SKM-1 treated with dmso at 0.1 percent for 144 hours (cell line): ENCODE measurements at regions not wholly inside any gene's neighbourhood (a gene's known extent, or its start where the extent isn't known, plus 50 kb on each side); places are given as distances from the start of the nearest gene placed in this dataset.
A peak's percentile ranks its signal among the peaks of the same experiment; 100 is the strongest.
"Not testable (repeated sequence)": the region's sequence is repeated elsewhere in the genome, so short reads cannot be mapped to it uniquely, and the experiment has no call there.

Experiments
- DNase-seq: peaks from one replicate; lab custom pipeline; 2025; ENCODE audit not compliant: unreplicated experiment; lab: John Stamatoyannopoulos, UW

DNA sequence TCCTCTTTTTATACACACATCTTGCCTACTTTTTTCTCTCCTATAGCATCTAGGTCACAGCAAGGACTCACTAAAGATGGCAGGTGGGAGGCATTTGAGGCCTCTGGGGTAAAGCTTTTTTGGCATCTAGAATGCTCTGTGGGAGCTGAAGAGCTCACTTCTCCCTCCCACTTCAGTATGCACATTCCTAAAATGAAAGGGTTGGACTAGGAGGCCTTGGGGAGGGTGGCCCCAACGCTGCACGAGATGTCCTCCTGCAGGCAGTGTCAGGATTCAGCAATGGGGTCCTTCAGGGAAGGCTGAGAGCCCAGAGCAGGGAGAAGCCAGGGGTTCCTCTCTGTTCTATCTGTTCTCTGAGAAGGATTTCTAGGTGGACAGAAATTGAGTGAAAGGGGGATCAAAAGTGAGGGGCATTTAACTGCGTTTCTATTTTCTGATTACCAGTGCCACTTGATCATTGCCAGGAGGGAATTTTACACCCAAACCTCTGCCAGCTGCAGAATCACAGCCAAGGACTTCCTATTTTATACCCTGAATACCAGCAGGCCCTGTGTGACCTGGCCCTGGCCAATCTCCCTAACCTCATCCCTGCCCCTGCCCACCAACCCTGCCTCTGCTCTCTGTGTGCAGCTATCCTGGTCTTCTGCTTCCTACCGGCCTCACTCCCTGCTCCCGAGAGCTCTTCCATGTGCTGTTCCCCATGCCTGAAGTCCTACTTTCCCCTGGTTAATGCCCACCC, 186.2 kb downstream of the CYP26B1 start:
- DNase-seq, result no peak

DNA sequence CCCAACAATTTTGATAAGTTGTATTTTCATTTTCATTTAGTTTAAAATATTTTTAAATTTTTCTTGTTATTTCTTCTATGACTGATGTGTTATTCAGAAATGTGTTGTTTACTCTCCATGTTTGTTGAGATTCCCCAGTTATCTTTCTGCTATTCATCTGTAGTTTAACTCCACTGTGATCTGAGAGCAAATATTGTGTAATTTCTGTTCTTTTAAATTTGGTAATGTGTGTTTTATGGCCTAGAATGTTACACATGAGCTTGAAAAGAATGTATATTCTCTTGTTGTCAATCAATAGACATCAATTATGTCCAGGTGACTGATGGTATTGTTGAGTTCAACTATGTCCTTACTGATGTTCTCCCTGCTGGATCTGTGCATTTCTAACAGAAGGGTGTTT, 188.2 kb downstream of the CYP26B1 start:
- DNase-seq, result no peak

DNA sequence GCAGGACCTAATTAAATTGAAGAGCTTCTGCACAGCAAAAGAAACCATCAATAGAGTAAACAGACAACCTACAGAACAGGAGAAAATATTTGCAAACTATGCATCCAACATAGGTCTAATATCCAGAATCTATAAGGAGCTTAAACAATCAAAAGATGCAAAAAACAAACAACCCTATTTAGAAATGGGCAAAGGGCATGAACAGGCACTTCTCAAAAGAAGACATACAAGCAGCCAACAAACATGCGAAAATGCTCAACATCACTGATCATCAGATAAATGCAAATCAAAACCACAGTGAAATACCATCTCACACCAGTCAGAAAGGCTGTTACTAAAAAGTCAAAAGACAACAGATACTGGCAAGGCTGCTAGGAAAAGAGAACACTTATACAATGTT, 189.2 kb downstream of the CYP26B1 start:
- DNase-seq, result not testable (repeated sequence)

DNA sequence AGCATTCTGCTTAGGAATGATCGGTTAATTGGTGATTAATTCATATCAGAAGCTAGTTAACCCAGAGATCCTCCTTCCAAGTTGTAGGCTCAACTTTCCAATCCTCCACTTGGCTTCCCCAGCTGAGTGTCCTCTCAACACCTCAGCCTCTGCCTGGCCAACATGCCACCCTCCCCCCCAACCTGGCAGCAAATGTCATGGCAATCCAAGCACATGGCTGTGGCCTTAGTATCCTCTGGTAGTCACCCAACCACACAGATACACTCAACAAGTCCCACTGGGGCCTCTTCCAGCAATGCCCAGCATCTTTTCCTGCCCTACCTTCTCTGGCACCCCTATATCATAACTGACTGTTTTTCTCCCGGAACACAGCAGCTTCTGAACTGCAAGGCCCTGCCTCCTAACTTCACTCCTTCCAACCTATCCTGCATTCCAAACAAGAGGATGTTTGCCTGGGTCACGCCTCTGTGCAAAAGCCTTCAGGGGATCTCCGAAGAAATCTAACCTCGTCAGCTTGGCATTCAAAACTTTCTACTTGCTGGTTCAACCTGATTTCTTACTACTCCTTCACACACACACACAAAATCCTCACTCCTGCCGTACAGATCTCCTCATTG, 195.0 kb downstream of the CYP26B1 start:
- no peak for DNase-seq

DNA sequence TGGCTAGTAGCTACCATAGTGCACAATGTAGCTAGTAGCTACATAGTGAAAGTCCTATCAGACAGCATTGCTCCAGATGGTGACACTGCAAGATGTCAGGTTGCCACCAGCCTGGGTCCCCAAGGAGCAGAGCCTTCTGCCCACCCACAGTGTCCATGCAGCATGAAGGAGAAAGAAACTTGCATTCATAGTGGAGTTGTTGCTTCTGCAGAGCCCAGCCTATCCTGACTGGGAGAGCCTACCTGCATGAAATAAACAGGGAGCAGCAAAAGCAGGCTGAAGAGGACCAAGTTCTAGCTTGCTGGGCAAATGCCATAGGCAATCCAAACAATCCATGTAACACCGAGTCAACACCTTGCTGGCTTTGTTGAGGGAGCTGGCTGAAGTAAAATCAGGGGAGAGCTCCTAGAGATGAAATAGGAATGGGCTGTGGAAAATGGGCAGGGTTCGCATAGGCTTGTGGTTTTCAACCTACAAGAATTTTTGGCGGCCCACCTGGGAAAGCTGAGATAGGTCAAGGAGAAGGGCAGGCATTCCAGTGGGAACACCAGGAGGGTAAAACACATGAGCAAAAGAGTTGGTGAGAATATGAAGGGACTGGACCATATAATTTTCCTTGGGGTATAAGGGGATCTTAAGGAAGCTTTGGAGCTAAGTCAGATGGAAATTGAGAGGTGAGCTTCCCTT, 195.8 kb downstream of the CYP26B1 start:
- no peak for DNase-seq

DNA sequence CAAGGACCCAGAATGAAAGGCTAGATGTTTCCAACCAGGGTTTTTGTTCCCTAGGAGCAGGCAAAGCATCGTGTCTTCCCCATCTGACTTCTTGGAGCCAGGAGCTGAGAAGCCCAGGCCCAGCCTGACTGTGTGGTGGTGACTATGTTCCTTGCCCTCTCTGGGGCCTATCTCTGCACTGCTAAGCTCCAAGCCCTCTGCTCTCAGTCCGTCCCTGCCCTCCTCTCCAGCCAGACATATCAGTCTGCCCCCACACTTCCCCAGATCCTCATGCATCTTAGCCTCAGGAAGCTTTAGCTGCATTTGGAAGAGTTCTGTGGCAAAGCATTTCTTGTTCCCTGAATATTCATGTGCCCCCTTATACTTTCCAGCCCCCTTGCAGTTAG, 196.6 kb downstream of the CYP26B1 start:
- no peak for DNase-seq

DNA sequence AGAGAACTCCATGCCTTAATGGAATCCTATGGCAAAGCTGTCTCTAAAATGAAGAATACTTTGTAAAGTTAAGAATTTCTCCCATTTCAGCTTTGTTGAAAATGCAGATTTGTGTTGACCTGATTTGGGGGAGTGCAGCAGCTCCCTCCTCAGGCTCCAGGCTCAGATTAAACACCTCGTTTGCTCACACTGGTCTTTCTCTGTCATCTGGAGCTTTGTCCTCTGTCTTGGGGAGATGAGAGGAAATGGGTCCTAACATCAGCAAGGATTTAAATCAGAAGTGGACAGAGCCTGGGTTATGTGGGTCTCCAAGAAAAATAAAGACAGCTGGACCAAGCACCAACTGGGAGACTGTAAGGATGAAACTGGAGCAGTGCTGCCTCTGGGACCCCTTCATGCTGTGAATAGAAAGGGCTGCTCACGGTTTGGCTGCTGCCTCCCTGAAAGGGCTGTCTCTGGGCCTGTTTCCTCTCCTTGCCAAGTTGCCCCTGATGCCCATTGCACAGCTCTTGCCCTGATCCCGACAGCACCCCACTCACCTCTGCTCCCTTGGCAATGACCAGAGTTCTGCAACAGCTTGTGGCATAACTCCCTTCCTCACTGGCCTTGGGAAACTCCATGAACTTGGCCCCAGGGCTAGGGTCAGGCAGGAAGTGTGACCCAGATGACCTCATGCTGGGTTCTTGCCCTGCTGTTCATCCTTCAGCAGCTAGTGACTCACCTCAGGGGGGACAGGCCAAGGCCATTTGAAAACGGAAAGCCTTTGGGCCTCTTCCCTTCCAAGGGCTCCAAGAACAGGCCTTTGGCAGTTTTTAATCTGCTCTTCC, 197.2 kb downstream of the CYP26B1 start:
- peak; percentile 82 for DNase-seq

DNA sequence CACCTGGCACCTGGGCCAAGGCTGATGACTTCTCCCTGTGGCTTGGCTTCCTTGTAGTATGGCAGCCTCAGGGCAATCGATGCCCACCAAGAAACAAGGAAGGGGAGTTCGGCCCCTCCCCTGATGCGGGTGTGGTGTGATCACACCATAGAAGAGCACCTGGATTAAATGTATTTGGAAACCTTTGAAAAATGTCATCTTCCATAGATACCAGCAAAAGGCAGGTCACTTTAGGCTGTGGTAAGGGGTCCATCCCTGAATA, 198.2 kb downstream of the CYP26B1 start:
- DNase-seq, result no peak

DNA sequence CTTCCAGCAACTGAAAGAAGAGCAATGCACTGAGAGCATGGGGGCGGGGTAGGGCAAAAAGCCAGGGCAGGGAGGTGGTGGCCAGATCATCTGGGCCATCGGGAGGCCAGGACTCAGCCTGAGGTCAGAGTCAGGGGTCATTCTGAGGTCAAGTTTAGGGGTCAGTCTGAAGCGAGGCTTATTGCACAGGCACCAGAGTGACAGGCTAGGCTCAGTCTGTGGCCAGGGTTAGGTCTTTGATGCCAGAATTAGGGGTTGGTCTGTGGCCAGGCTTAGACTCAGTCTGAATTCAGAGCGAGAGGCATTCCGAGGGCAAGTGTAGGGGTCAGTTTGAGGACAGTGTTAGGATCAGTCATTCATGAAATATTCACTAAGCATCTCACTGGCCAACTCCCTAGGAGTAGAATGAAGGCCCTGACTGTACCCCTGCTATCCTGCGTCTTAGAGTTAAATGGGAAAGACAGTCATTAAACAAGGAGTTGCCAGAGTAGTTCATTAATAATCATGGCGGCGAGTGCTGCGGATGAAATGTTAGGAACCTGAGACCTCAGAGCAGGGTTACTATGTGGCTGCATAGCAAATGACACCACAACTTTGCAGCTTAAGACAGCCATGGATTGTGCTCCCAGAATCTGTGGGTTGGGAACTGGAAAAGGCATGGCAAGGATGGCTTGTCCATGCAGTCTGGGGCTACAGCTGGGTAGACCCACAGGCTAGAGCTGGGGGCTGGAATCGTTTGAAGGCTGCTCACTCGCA, 198.7 kb downstream of the CYP26B1 start:
- peak; percentile 20 for DNase-seq

DNA sequence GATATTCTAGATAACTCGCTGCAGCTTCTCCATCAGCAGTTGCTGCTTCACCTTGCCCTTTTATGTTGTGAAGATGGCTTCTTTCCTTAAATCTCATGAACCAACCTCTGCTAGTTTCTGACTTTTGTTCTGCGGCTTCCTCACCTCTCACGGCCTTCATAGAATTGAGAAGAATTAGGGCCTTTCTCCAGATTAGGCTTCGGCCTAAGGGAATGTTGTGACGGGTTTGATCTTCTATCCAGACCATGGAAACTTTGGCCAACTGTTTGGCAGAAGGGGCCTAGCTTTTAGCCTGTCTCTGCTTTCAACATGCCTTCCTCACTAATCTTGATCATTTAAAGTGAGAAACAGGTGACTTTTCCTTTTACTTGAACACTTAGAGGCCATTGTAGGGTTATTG, 199.9 kb downstream of the CYP26B1 start:
- DNase-seq, result no peak

DNA sequence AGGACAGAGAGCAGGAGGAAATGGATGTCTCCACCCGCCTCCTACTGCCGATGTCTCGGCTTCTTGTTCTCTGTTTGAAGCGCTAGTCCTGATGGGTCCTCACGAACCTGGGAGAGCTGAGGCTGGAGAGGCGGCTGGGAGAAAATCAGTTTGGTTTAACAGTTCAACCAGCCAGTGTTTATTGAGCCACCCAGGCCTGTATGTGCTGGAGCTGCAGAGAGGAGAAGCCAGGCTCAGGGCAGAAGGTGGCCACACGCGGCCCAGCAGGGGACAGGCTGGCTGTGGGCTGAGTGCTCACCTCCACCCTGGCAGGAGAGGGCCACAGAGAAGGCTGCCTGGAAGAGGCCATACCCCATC, 202.1 kb downstream of the CYP26B1 start:
- DNase-seq, result no peak

DNA sequence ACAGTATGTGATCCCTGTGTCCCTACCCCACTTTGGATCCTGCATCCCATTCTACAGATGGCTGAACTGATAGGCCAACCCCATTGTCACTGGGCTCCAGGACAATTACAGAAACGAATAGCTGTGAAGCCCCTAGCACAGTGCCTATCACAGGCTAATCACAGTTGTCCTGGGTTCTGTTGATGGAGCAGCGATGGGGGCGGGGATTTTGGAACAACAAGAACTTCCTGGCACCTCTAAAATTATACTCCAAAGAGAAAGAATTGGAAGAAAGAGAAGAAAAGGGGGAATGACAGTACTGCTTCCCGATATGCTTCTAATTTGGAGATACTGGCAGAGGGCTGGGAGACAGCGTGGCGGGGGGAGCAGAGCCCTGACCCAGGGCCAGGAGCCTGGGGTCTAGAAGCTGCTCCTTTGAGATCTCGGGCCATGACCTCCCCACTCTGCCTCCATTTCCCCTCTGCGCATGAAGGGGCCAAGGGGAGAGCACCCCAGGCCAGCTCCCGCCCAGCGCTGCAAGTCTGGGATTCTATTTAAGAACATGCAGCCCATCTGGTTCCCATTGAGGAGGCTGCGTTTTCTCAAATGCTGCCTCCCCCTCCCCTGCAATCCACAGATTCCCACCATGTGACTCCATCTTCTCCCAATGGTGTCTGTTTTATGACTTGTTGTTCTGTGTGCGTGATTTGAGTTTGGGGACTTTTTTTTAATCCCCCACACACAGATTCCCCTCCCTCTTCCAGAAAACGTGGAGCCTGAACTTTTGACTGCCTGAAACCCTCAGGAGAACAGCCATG, 202.7 kb downstream of the CYP26B1 start:
- DNase-seq, result no peak

DNA sequence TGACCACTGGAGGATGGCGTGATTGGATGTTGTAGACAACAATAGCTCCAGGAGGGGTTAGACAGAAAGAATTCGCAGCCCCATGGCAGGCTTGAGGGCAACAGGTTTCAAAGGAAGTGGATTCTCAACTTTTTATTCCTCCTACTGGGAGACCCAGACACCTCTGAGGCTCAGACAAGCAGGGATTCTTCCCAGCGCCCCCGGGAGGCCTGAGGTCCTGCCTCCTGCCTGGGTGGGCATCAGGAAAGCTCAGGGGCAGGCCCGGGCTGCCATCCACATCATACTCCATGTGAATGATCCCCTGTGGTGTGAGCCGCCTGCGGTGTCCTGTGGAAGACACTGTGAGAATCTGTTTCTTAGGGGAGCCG, 203.5 kb downstream of the CYP26B1 start:
- no peak for DNase-seq

DNA sequence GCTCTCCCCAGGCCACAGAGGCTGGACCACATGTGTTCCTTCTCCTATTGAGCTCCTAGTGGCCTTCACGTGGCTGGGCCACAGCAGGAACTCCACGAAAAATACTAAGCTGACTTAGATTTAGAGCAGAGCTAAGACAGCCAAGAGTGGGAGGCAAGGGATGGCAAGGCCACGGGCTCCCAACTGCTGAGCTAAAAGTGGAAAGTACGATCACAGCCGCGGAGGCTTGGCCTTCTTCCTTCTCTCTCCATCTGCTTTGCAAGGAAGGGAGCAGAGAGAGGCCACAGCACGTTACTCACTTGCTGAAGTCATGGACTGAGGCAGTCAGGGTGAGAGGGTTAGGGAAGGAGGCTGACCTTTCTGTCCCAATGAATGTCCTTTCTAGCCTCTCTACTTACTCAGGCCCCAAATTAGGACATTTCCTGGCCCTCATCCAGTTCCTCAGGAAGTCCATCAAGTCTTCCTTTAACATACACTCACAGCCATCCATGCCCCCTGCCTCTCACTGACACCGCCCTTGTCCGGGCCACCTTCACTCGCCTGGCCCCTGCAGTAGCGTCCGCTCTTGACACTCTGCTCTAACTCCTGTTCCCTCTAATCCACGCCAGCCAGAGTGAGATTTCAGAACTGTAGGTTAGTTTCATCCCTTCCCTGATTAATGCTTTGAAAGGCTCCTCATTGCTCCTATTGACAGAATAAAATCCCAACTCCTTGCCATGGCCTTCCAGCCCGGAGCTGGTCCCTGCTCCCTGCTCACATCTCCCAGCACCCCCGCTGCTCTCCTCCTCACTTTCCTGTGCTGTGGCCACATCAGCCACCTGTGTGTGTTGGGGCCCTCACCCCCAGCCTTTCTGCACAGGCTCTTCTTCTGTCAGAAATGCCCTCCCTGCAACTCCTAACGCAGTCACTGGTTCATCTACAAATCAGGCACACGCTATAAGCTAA, 204.2 kb downstream of the CYP26B1 start:
- no peak for DNase-seq

DNA sequence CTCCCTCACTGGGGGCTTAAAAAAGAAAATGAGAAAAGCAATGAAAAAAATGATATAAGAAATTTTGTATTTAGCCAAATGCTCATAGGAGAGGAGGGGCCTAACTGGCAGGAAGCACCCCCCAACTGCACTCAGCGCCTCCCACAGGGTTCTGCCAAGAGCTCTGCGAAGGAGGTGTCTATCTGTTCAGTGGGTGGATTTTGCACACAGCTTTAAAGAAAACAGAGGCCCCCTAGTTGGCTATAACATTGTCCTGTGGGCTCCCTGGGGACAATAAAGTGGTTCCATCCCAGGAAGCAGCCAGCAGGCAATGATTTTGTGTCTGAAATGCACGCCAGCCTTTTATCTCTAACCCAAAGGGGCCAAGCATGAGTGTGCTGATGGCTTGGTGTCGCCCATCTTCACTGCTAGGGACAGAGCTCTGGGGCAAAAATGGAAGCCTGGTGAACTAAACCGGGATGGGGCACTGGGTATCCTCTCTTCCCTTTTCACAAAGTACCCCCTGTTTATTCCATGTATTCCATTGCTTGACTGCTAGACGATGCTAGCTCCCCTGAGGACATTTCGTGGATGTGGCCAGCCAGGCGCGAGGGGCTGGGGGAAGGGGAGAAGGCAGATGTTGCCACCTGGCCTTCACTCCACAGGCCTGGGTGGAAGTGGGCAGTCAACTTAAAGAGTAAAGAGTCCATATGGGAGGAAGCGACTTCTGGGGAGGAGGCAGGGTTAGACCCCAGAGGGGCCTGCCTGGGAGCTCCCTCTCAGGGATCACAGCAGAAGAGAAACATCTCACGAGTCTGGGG, 205.7 kb downstream of the CYP26B1 start:
- DNase-seq, result no peak

DNA sequence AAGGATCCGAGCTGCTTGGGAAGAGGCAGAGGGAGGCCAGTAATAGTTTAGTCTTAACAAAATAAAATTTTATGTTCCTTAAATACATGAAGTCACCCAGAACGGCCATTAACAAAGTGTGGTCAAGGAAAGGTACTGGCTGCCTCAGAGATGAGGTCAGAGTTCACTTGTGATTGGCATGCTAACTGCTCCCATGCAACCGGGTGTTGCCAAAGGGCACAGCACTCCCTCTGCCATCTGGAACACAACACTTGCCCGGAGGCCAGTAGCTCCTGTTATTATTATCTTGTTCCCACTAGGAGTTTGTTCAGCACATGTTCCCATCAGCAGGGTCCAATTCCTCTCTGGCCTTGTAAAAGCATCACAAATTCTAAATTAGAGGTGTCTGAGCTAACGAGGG, 207.0 kb downstream of the CYP26B1 start:
- DNase-seq, result no peak

DNA sequence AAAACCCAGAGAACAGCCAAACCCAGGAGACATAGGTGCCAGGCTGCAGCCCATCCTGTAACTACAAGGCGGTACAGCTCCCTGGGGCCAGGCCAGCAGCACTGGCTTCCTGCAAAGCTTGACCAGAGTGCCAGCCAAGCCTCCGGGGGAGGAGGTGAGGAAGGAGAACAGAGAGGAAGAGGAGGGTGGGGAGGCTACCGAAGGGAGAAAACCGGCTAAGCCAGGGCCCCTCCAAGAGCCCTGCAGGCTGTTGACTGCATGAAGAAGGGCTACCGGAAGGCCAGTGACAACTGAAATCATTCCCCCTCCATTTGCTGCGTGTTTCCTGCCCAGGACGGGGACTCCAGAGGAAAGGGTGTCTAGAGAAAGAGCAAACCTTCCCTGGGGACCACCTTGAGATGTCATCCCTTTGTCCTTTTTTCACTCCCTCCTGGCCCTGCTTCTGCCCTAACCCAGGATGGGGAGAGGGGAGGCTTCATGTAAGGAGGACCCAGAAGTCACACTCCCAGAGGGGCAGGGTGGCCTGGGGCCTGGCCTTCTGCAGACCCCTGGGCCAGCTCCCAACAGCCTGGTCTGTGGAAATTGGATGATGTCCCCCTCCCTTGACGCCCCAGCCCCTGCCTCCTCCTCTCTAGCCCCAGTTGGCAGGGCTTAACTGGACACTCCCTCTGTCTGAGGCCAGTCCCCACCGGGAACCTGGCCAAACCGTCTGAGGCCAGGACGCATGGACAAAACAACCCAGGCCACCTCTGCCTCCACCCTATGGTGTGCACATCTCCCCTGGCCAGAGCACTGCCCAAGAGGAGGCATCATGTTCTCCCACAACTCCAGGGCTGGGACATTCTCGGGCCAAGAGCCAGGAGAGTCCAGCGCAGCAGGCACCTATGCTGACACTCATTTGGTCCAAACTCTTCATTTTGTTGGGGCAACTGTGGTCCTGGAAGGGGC, 207.8 kb downstream of the CYP26B1 start:
- no peak for DNase-seq
